GM21447 (cell line): ENCODE measurements at regions not wholly inside any gene's neighbourhood (a gene's known extent, or its start where the extent isn't known, plus 50 kb on each side); places are given as distances from the start of the nearest gene placed in this dataset.

Experiments used
- ATAC-seq: cut with Tn5 transposase; IDR thresholded peaks from one replicate; pipeline ENCODE4 v1.9.1; 2021; ENCODE audit not compliant: unreplicated experiment

- no peak for ATAC-seq
Observed at GRCh38 chr5:97541864-97542263, 358.8 kb upstream of the RIOK2 start.

GRCh38 chr5:97542469-97542868 is 359.4 kb upstream of the RIOK2 start:
- no peak for ATAC-seq

- ATAC-seq, result no peak
Observed at GRCh38 chr5:97543166-97543565, 360.1 kb upstream of the RIOK2 start.

GRCh38 chr5:97544240-97544639 is 361.2 kb upstream of the RIOK2 start:
- no peak for ATAC-seq

GRCh38 chr5:97544678-97545077 is 361.6 kb upstream of the RIOK2 start:
- ATAC-seq, result no peak

- ATAC-seq, result no peak
Observed at GRCh38 chr5:97545446-97545845, 362.4 kb upstream of the RIOK2 start.

- no peak for ATAC-seq
Observed at GRCh38 chr5:97545886-97546535, 363.0 kb upstream of the RIOK2 start.

GRCh38 chr5:97547430-97547829 is 364.4 kb upstream of the RIOK2 start:
- ATAC-seq, result no peak

GRCh38 chr5:97547999-97548738 is 365.1 kb upstream of the RIOK2 start:
- ATAC-seq, result peak; percentile 90

GRCh38 chr5:97548739-97549080 is 365.7 kb upstream of the RIOK2 start:
- no peak for ATAC-seq

GRCh38 chr5:97549496-97549895 is 366.4 kb upstream of the RIOK2 start:
- ATAC-seq, result no peak

GRCh38 chr5:97550164-97550563 is 367.1 kb upstream of the RIOK2 start:
- ATAC-seq, result no peak

- no peak for ATAC-seq
Observed at GRCh38 chr5:97550818-97551217, 367.8 kb upstream of the RIOK2 start.

- no peak for ATAC-seq
Observed at GRCh38 chr5:97553604-97554452, 370.8 kb upstream of the RIOK2 start.

GRCh38 chr5:97554977-97555643 is 372.1 kb upstream of the RIOK2 start:
- no peak for ATAC-seq

GRCh38 chr5:97555644-97555981 is 372.6 kb upstream of the RIOK2 start:
- ATAC-seq, result no peak

- no peak for ATAC-seq
Observed at GRCh38 chr5:97559827-97560598, 377.0 kb upstream of the RIOK2 start.

- ATAC-seq, result no peak
Observed at GRCh38 chr5:97560599-97560993, 377.5 kb upstream of the RIOK2 start.

- ATAC-seq, result no peak
Observed at GRCh38 chr5:97563050-97563657, 380.1 kb upstream of the RIOK2 start.

- no peak for ATAC-seq
Observed at GRCh38 chr5:97568382-97568781, 385.3 kb upstream of the RIOK2 start.
